Upper lobe of left lung (tissue), 6 donors: ENCODE measurements at regions not wholly inside any gene's neighbourhood (a gene's known extent, or its start where the extent isn't known, plus 50 kb on each side); places are given as distances from the start of the nearest gene placed in this dataset.
A peak's percentile ranks its signal among the peaks of the same experiment; 100 is the strongest.

Source experiments
- ATAC-seq, 2 donors: fragments of 200-7000 bp; cut with Tn5 transposase; one replicate each; pipeline ENCODE4 v1.9.1; 2022; ENCODE audit warnings: mild to moderate bottlenecking in 2 of 2, moderate library complexity in 2 of 2; ENCODE audit not compliant: low FRiP score in 2 of 2
- DNase-seq, 2 donors: peaks; one replicate each; pipeline ENCODE4 v3.0.0-alpha.2; 2019 to 2020
- H3K27ac ChIP-seq, 4 donors: fragments of 200-600 bp; sonication (generic); one replicate each; pipeline ENCODE4 v1.5.1; 2016 to 2019
- H3K27me3 ChIP-seq, 4 donors: fragments of 200-600 bp; sonication (generic); one replicate each; pipeline ENCODE4 v1.5.1; 2017 to 2019
- H3K36me3 ChIP-seq, 4 donors: fragments of 200-600 bp; sonication (generic); one replicate each; pipeline ENCODE4 v1.5.1; 2016 to 2019
- H3K4me1 ChIP-seq, 4 donors: fragments of 200-600 bp; sonication (generic); one replicate each; pipeline ENCODE4 v1.5.1; 2018 to 2019
- H3K4me3 ChIP-seq, 4 donors: fragments of 200-600 bp; sonication (generic); one replicate each; pipeline ENCODE4 v1.5.1; 2017 to 2019; ENCODE audit warnings: mild to moderate bottlenecking in 2 of 4, moderate library complexity in 1 of 4
- H3K9me3 ChIP-seq, 4 donors: fragments of 200-600 bp; sonication (generic); one replicate each; pipeline ENCODE4 v1.5.1; 2018 to 2019
- CTCF ChIP-seq, 6 experiments: fragments of 450-650 bp in 4 of 6; fragments of 200-600 bp in 2 of 6; sonication (generic) in 2 of 6; IDR thresholded peaks; one replicate each; pipeline ENCODE4 v1.5.1; 2016 to 2019; ENCODE audit warnings: antibody characterized with exemption in 6 of 6
- EP300 ChIP-seq, 4 donors: sonication (generic); formaldehyde crosslinking; IDR thresholded peaks; one replicate each; pipeline ENCODE4 v1.5.1; 2017; ENCODE audit warnings: antibody characterized with exemption in 4 of 4, control low read depth in 2 of 4
- POLR2A ChIP-seq, 4 donors: fragments of 450-650 bp; IDR thresholded peaks; one replicate each; pipeline ENCODE4 v1.5.1; 2016 to 2017; ENCODE audit warnings: antibody characterized with exemption in 4 of 4, mild to moderate bottlenecking in 2 of 4
- POLR2AphosphoS5 ChIP-seq, 2 donors: sonication (generic); formaldehyde crosslinking; IDR thresholded peaks; one replicate each; pipeline ENCODE4 v1.5.1; 2017; ENCODE audit warnings: antibody characterized with exemption in 2 of 2
- WGBS, 2 donors: methylation state at CpG; one replicate each; pipeline ENCODE4 v1.1.5; 2017 to 2018; 5-methylcytosine and 5-hydroxymethylcytosine counted together
- donor health status: DM: no; HTN: no; CAD: no; lungs with moderate emphysema.
- donor health status: DM: no; HTN: yes; CAD: no; lungs with severe emphysema.

GRCh38 chr4:165784672-165785071 is 88.4 kb upstream of the TLL1 start:
- no peaks in the 10 kb centered on the region for H3K27me3 ChIP-seq

GRCh38 chr4:165785337-165785736 is 87.7 kb upstream of the TLL1 start:
- no peak overlapping the region for H3K27ac ChIP-seq
- peaks cover 0 to 3% (median 0%) of the 10 kb centered on the region in 4 donors for H3K4me1 ChIP-seq
- no peak overlapping the region for H3K4me3 ChIP-seq
- no peaks in the 10 kb centered on the region for H3K27me3 ChIP-seq
- no peaks in the 10 kb centered on the region for H3K9me3 ChIP-seq
- DNase-seq (no peak), ATAC-seq (no peak)
- 46 to 67% methylated on average over 2 of the region's 2 CpGs for WGBS, 2 donors
- H3K36me3 ChIP-seq, result no peaks in the 10 kb centered on the region
- no peak for TF ChIP-seq EP300 (IDR thresholded peaks at IDR 0.05)
- no peak for TF ChIP-seq POLR2A (IDR thresholded peaks at IDR 0.05)
- TF ChIP-seq POLR2AphosphoS5 (IDR thresholded peaks at IDR 0.05), result no peak
- no peak for TF ChIP-seq CTCF (IDR thresholded peaks at IDR 0.05)

More at GRCh38 chr4:165784672-165785071, 88.4 kb upstream of the TLL1 start:
- TF ChIP-seq POLR2A (IDR thresholded peaks at IDR 0.05), result no peak
- TF ChIP-seq POLR2AphosphoS5 (IDR thresholded peaks at IDR 0.05), result no peak
- TF ChIP-seq EP300 (IDR thresholded peaks at IDR 0.05), result no peak
- no peak for TF ChIP-seq CTCF (IDR thresholded peaks at IDR 0.05)
- H3K9me3 ChIP-seq, result no peaks in the 10 kb centered on the region
- 50 to 82% methylated on average over 1 of the region's 1 CpG for WGBS, 2 donors
- no peak overlapping the region for H3K27ac ChIP-seq
- peaks cover 0 to 3% (median 0%) of the 10 kb centered on the region in 4 donors for H3K4me1 ChIP-seq
- H3K4me3 ChIP-seq, result no peak overlapping the region
- H3K36me3 ChIP-seq, result no peaks in the 10 kb centered on the region
- ATAC-seq, result peak; percentile 32 to 59
- peak in 1 of 2 donors; percentile 44 for DNase-seq

- no peak for ATAC-seq
- no peaks in the 10 kb centered on the region for H3K27me3 ChIP-seq
- no peak overlapping the region for H3K27ac ChIP-seq
- no peaks in the 10 kb centered on the region for H3K4me1 ChIP-seq
- no peak for DNase-seq
- 57 to 67% methylated on average over 4 of the region's 4 CpGs for WGBS, 2 donors
- no peak overlapping the region for H3K4me3 ChIP-seq
- TF ChIP-seq POLR2AphosphoS5 (IDR thresholded peaks at IDR 0.05) (no peak), POLR2A (IDR thresholded peaks at IDR 0.05) (no peak), EP300 (IDR thresholded peaks at IDR 0.05) (no peak), CTCF (IDR thresholded peaks at IDR 0.05) (no peak)
- H3K36me3 ChIP-seq, result no peaks in the 10 kb centered on the region
- H3K9me3 ChIP-seq, result no peaks in the 10 kb centered on the region
These were observed 85.3 kb upstream of the TLL1 start for GRCh38 chr4:165787516-165788274.

- WGBS, 2 donors, result 78 to 81% methylated on average over 1 to 3 of the region's 3 CpGs
- no peaks in the 10 kb centered on the region for H3K36me3 ChIP-seq
- no peaks in the 10 kb centered on the region for H3K27me3 ChIP-seq
- no peaks in the 10 kb centered on the region for H3K4me1 ChIP-seq
- no peak overlapping the region for H3K4me3 ChIP-seq
- DNase-seq (no peak), ATAC-seq (no peak)
- no peaks in the 10 kb centered on the region for H3K9me3 ChIP-seq
- H3K27ac ChIP-seq, result no peak overlapping the region
- no peak for TF ChIP-seq EP300 (IDR thresholded peaks at IDR 0.05)
- TF ChIP-seq CTCF (IDR thresholded peaks at IDR 0.05), result no peak
- TF ChIP-seq POLR2AphosphoS5 (IDR thresholded peaks at IDR 0.05), result no peak
- no peak for TF ChIP-seq POLR2A (IDR thresholded peaks at IDR 0.05)
These were observed 84.2 kb upstream of the TLL1 start for GRCh38 chr4:165788686-165789463.
